Endothelial cell of umbilical vein (primary cell): ENCODE measurements at regions not wholly inside any gene's neighbourhood (a gene's known extent, or its start where the extent isn't known, plus 50 kb on each side); places are given as distances from the start of the nearest gene placed in this dataset.

Experiments
- BruUV-seq: library from RNA; stranded (reverse); fragments of 400-500 nt; replicated peaks from 2 replicates; lab custom pipeline; 2021; lab: Mats Ljungman, UMichigan
- CTCF ChIA-PET: fragments of 300-600, 350-600 bp; sonication (Branson Sonifier 250); formaldehyde crosslinking; loops from one replicate; lab custom pipeline; 2021; ENCODE audit warnings: antibody characterized with exemption, inconsistent platforms; lab: Charles Lee
- POLR2A ChIA-PET: fragments of 300-600, 350-600 bp; sonication (Branson Sonifier 250); formaldehyde crosslinking; loops from one replicate; lab custom pipeline; 2021; ENCODE audit warnings: antibody characterized with exemption, inconsistent platforms; lab: Charles Lee
- DNase-seq: peaks from one replicate; pipeline ENCODE4 v3.0.0-alpha.2; 2011; ENCODE audit warnings: low read depth, low spot score
- FAIRE-seq: peaks from 2 replicates; lab custom pipeline; 2011; peaks lifted over from hg19 to GRCh38; lab: Jason Lieb, UNC
- H2AFZ ChIP-seq: 2 replicates; pipeline ENCODE4 v1.6.0; 2012; ENCODE audit warnings: low read depth, low read length, control low read depth, inconsistent platforms
- H3K27ac ChIP-seq: 2 replicates; pipeline ENCODE4 v1.5.1; 2011; ENCODE audit warnings: low read depth, mild to moderate bottlenecking, control low read depth, low read length, moderate library complexity; ENCODE audit not compliant: insufficient read depth
- H3K27me3 ChIP-seq, 2 experiments: 2 replicates each; pipeline versions ENCODE4 v1.6.0 to v1.6.1; 2011; ENCODE audit warnings: low read length in 2 of 2, mixed read lengths in 1 of 2; ENCODE audit not compliant: control insufficient read depth in 2 of 2, insufficient read depth in 2 of 2
- H3K36me3 ChIP-seq, 2 experiments: 2 replicates in 1 of 2; 3 replicates in 1 of 2; pipeline ENCODE4 v1.5.1; 2011; ENCODE audit warnings: low read length in 2 of 2, mild to moderate bottlenecking in 1 of 2, moderate library complexity in 1 of 2; ENCODE audit not compliant: control insufficient read depth in 2 of 2, insufficient read depth in 2 of 2; ENCODE audit errors: extremely low read depth in 1 of 2
- H3K4me1 ChIP-seq: 3 replicates; pipeline ENCODE4 v1.5.1; 2011; ENCODE audit warnings: mild to moderate bottlenecking, low read length; ENCODE audit not compliant: control insufficient read depth, insufficient read depth; ENCODE audit errors: extremely low read depth
- H3K4me2 ChIP-seq: 2 replicates; pipeline ENCODE4 v1.6.1; 2011; ENCODE audit warnings: low read length, control low read depth, mixed read lengths; ENCODE audit not compliant: insufficient read depth
- H3K4me3 ChIP-seq, 3 experiments: fragments of 200-600 bp in 1 of 3; sonication (generic), shearing (Covaris generic) in 1 of 3; replicated peaks in 1 of 3; 2 replicates each; pipeline ENCODE4 v1.5.1; 2011 to 2016; ENCODE audit warnings: control low read depth in 3 of 3, low read length in 3 of 3, mild to moderate bottlenecking in 2 of 3, inconsistent platforms in 1 of 3, low read depth in 1 of 3, moderate library complexity in 1 of 3; ENCODE audit not compliant: insufficient read depth in 1 of 3
- H3K79me2 ChIP-seq: 2 replicates; pipeline ENCODE4 v1.6.0; 2012; ENCODE audit warnings: low read length, inconsistent platforms; ENCODE audit not compliant: control insufficient read depth, insufficient read depth
- H3K9ac ChIP-seq: replicated peaks from 2 replicates; pipeline ENCODE3; 2011; ENCODE audit warnings: low read length, control low read depth; ENCODE audit not compliant: insufficient read depth; ENCODE audit errors: extremely low read depth
- H3K9me1 ChIP-seq: replicated peaks from 3 replicates; pipeline ENCODE4 v1.6.0; 2011; ENCODE audit warnings: mild to moderate bottlenecking, low read length; ENCODE audit not compliant: control insufficient read depth, insufficient read depth; ENCODE audit errors: extremely low read depth
- H3K9me3 ChIP-seq: replicated peaks from 2 replicates; pipeline ENCODE4 v1.5.1; 2012; ENCODE audit warnings: low read length, inconsistent platforms; ENCODE audit not compliant: control insufficient read depth, insufficient read depth
- H4K20me1 ChIP-seq: replicated peaks from 2 replicates; pipeline ENCODE3; 2011; ENCODE audit warnings: mild to moderate bottlenecking, low read length; ENCODE audit not compliant: control insufficient read depth, insufficient read depth; ENCODE audit errors: extremely low read depth
- EZH2 ChIP-seq: IDR thresholded peaks from 2 replicates; pipeline ENCODE4 v1.6.1; 2012; ENCODE audit warnings: borderline replicate concordance, low read depth, mild to moderate bottlenecking, moderate library complexity, low read length, inconsistent platforms; ENCODE audit not compliant: severe bottlenecking
- FOS ChIP-seq: IDR thresholded peaks from 2 replicates; pipeline ENCODE4 v1.6.1; 2011; ENCODE audit warnings: mild to moderate bottlenecking, low read length, moderate library complexity, borderline replicate concordance; ENCODE audit not compliant: insufficient read depth
- GATA2 ChIP-seq: IDR thresholded peaks from 2 replicates; pipeline ENCODE4 v1.7.0; 2011; ENCODE audit warnings: low read depth, mild to moderate bottlenecking, moderate library complexity, mixed read lengths, low read length; ENCODE audit not compliant: insufficient read length, insufficient read depth
- JUN ChIP-seq: IDR thresholded peaks from 2 replicates; pipeline ENCODE4 v1.6.1; 2011; ENCODE audit warnings: borderline replicate concordance, low read depth; ENCODE audit not compliant: insufficient read length, insufficient read depth
- MYC ChIP-seq: IDR thresholded peaks from one replicate; pipeline ENCODE4 v1.6.1; 2011; ENCODE audit warnings: mild to moderate bottlenecking, low read depth, low read length
- POLR2A ChIP-seq: IDR thresholded peaks from 2 replicates; pipeline ENCODE4 v1.6.1; 2012; ENCODE audit warnings: low read depth, mild to moderate bottlenecking, control low read depth, low read length
- POLR2AphosphoS5 ChIP-seq: IDR thresholded peaks from 2 replicates; pipeline ENCODE4 v1.6.1; 2012; ENCODE audit warnings: low read depth, mild to moderate bottlenecking, control low read depth, low read length, moderate library complexity; ENCODE audit not compliant: insufficient read depth
- dilution Hi-C: fragments of 300-500 bp; cut with MboI; formaldehyde crosslinking; loops from one replicate; pipeline ENCODE4 v1.15.0; 2019; ENCODE audit warnings: low sequenced_read_pairs; ENCODE audit not compliant: extremely low pct_ligation_motif_present
- intact Hi-C: fragments of 100-400 bp; cut with micrococcal nuclease; formaldehyde crosslinking; loops from one replicate; pipeline ENCODE4 v1.10.0; 2022
- TF ChIP-seq, protein P1 (sequence below), 2 donors: IDR thresholded peaks; 1 replicate in 1 of 2; 2 replicates in 1 of 2; pipeline ENCODE4 v1.5.1; 2011; ENCODE audit warnings: low read length in 2 of 2, mild to moderate bottlenecking in 2 of 2, moderate library complexity in 2 of 2, control low read depth in 1 of 2, inconsistent platforms in 1 of 2, low read depth in 1 of 2; ENCODE audit not compliant: insufficient read depth in 1 of 2; ENCODE audit errors: extremely low read depth in 1 of 2
- TF ChIP-seq, protein P2 (sequence below): IDR thresholded peaks from 2 replicates; pipeline ENCODE4 v1.6.1; 2011; ENCODE audit not compliant: insufficient read depth, insufficient read length

DNA sequence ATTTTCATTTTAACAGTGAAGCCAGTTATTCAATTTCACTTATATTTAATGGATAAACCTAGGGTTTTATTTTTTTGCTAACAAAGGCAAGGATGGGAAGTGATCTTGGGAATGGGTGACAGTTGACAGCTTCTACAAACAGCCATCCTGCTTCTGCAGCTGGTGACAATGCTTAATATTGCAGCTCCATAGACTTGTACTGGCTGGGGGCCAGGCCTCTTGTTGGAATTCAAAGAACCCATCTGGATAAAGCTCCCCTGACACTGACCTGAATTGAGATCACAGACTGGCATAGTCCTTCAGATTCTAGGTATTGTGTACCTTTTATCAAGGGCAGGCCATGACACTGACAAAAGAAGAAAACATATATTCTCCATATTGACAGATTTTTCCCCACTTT, 664.6 kb upstream of the FOXG1 start:
- ChIA-PET CTCF (no interaction called here), POLR2A (no interaction called here)

More for the DNA sequence above, 664.6 kb upstream of the FOXG1 start:
- Histone ChIP-seq H3K79me2 (no peaks in the 10 kb centered on the region), H3K9me1 (no peaks in the 10 kb centered on the region), H3K9me3 (no peaks in the 10 kb centered on the region), H3K4me2 (no peak overlapping the region), H3K36me3 (no peaks in the 10 kb centered on the region), H3K27me3 (no peaks in the 10 kb centered on the region), H3K9ac (no peak overlapping the region), H3K4me3 (no peak overlapping the region), H4K20me1 (no peaks in the 10 kb centered on the region), H3K27ac (no peak overlapping the region), H2AFZ (no peak overlapping the region), H3K4me1 (no peaks in the 10 kb centered on the region)
- no peak for DNase-seq
- BruUV-seq: no TSS peak
- intact Hi-C loops: no loop called here
- no peak for FAIRE-seq
- dilution Hi-C loops: no loop called here
- TF ChIP-seq POLR2AphosphoS5 (no peak), EZH2 (no peak), MYC (no peak), JUN (no peak), FOS (no peak), GATA2 (no peak), POLR2A (no peak)
- TF ChIP-seq, protein P1, sequence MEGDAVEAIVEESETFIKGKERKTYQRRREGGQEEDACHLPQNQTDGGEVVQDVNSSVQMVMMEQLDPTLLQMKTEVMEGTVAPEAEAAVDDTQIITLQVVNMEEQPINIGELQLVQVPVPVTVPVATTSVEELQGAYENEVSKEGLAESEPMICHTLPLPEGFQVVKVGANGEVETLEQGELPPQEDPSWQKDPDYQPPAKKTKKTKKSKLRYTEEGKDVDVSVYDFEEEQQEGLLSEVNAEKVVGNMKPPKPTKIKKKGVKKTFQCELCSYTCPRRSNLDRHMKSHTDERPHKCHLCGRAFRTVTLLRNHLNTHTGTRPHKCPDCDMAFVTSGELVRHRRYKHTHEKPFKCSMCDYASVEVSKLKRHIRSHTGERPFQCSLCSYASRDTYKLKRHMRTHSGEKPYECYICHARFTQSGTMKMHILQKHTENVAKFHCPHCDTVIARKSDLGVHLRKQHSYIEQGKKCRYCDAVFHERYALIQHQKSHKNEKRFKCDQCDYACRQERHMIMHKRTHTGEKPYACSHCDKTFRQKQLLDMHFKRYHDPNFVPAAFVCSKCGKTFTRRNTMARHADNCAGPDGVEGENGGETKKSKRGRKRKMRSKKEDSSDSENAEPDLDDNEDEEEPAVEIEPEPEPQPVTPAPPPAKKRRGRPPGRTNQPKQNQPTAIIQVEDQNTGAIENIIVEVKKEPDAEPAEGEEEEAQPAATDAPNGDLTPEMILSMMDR (IDR thresholded peaks at IDR 0.05; ENCODE audit: extremely low read depth in 1 of 2, insufficient read depth in 1 of 2, low read depth in 1 of 2, low read length in 2 of 2): no peak
- TF ChIP-seq, protein P2, sequence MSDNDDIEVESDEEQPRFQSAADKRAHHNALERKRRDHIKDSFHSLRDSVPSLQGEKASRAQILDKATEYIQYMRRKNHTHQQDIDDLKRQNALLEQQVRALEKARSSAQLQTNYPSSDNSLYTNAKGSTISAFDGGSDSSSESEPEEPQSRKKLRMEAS: no peak
